Adrenal gland (tissue), 5 donors: ENCODE measurements at regions not wholly inside any gene's neighbourhood (a gene's known extent, or its start where the extent isn't known, plus 50 kb on each side); places are given as distances from the start of the nearest gene placed in this dataset.
"Not testable (repeated sequence)": the region's sequence is repeated elsewhere in the genome, so short reads cannot be mapped to it uniquely, and the experiment has no call there.

Experiments used
- POLR2A ChIP-seq, 2 donors: fragments of 450-650 bp; IDR thresholded peaks; one replicate each; pipeline ENCODE4 v1.6.1; 2017; ENCODE audit warnings: antibody characterized with exemption in 2 of 2, mild to moderate bottlenecking in 2 of 2, moderate library complexity in 1 of 2
- TF ChIP-seq, protein P1 (sequence below), 6 experiments: fragments of 450-650 bp in 4 of 6; fragments of 200-600 bp in 2 of 6; sonication (generic) in 1 of 6; IDR thresholded peaks; 1 replicate in 5 of 6; 2 replicates in 1 of 6; pipeline versions ENCODE4 v1.5.1 to v1.8.0; 2016 to 2021; ENCODE audit warnings: antibody characterized with exemption in 6 of 6, mild to moderate bottlenecking in 2 of 6, moderate library complexity in 1 of 6
- donor health status: DM: no; HTN: no; CAD: no.

DNA sequence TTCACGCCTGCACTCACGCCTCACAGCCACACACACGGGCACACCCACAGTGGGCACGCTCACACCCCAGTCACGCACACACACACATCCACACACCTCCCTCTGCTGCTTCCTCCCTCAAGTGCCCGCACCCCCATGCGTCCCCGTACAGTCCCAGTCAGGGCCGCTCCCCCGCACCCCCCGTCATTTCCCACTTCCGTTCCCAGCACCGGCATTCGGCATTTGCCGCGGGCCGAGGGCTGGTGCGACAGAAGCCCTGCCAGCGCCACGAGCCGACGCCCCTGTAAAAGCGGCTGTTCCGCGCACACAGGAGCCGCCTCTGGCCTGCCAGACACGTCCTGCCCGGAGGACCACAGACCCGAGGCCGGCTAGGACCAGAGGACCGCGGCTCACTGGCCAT, 4428.0 kb upstream of the TPTE start:
- TF ChIP-seq, protein P1, sequence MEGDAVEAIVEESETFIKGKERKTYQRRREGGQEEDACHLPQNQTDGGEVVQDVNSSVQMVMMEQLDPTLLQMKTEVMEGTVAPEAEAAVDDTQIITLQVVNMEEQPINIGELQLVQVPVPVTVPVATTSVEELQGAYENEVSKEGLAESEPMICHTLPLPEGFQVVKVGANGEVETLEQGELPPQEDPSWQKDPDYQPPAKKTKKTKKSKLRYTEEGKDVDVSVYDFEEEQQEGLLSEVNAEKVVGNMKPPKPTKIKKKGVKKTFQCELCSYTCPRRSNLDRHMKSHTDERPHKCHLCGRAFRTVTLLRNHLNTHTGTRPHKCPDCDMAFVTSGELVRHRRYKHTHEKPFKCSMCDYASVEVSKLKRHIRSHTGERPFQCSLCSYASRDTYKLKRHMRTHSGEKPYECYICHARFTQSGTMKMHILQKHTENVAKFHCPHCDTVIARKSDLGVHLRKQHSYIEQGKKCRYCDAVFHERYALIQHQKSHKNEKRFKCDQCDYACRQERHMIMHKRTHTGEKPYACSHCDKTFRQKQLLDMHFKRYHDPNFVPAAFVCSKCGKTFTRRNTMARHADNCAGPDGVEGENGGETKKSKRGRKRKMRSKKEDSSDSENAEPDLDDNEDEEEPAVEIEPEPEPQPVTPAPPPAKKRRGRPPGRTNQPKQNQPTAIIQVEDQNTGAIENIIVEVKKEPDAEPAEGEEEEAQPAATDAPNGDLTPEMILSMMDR (IDR thresholded peaks at IDR 0.05) = not testable (repeated sequence)
- TF ChIP-seq POLR2A (IDR thresholded peaks at IDR 0.05) = not testable (repeated sequence)
